G401 (cell line): ENCODE measurements at regions not wholly inside any gene's neighbourhood (a gene's known extent, or its start where the extent isn't known, plus 50 kb on each side); places are given as distances from the start of the nearest gene placed in this dataset.
"Not testable (repeated sequence)": the region's sequence is repeated elsewhere in the genome, so short reads cannot be mapped to it uniquely, and the experiment has no call there.

Source experiments
- DNase-seq: peaks from one replicate; pipeline ENCODE4 v3.0.0-alpha.2; 2015; ENCODE audit warnings: low spot score
- in situ Hi-C: cut with HindIII; loops from 2 replicates; pipeline ENCODE4 v1.10.0; 2016; ENCODE audit warnings: low sequenced_read_pairs, mixed read lengths

GRCh38 chr5:12578803-12579202 lies 674.6 kb upstream of the CTNND2 start:
- in situ Hi-C loops, result not testable (repeated sequence)

GRCh38 chr5:12576953-12577352 lies 672.7 kb upstream of the CTNND2 start:
- in situ Hi-C loops, DNase-seq: not testable (repeated sequence)

More at GRCh38 chr5:12578803-12579202, 674.6 kb upstream of the CTNND2 start:
- DNase-seq, result not testable (repeated sequence)

- DNase-seq, in situ Hi-C loops: not testable (repeated sequence)
Measured at GRCh38 chr5:12574298-12575093, 670.2 kb upstream of the CTNND2 start.

GRCh38 chr5:12573916-12574297 lies 669.7 kb upstream of the CTNND2 start:
- in situ Hi-C loops, DNase-seq: not testable (repeated sequence)

GRCh38 chr5:12570688-12571087 lies 666.4 kb upstream of the CTNND2 start:
- DNase-seq, result no peak
- in situ Hi-C loops, result no loop called here

GRCh38 chr5:12566441-12566840 lies 662.2 kb upstream of the CTNND2 start:
- no peak for DNase-seq
- in situ Hi-C loops, result no loop called here

- in situ Hi-C loops, result no loop called here
- DNase-seq, result no peak
Measured at GRCh38 chr5:12557012-12557411, 652.8 kb upstream of the CTNND2 start.

- DNase-seq, result no peak
- in situ Hi-C loops, result no loop called here
Measured at GRCh38 chr5:12526113-12526512, 621.9 kb upstream of the CTNND2 start.

- in situ Hi-C loops, result no loop called here
- DNase-seq, result no peak
Measured at GRCh38 chr5:12522116-12522515, 617.9 kb upstream of the CTNND2 start.

- DNase-seq, in situ Hi-C loops: not testable (repeated sequence)
Measured at GRCh38 chr5:12504983-12505382, 600.7 kb upstream of the CTNND2 start.

GRCh38 chr5:12488161-12488560 lies 583.9 kb upstream of the CTNND2 start:
- in situ Hi-C loops, result no loop called here
- DNase-seq, result no peak

GRCh38 chr5:12480487-12480886 lies 576.2 kb upstream of the CTNND2 start:
- in situ Hi-C loops, result no loop called here
- no peak for DNase-seq

GRCh38 chr5:12477554-12477953 lies 573.3 kb upstream of the CTNND2 start:
- in situ Hi-C loops, result no loop called here

GRCh38 chr5:12467799-12468198 lies 563.6 kb upstream of the CTNND2 start:
- DNase-seq, result no peak
- in situ Hi-C loops, result no loop called here

More at GRCh38 chr5:12477554-12477953, 573.3 kb upstream of the CTNND2 start:
- DNase-seq, result no peak

GRCh38 chr5:12460493-12461261 lies 556.4 kb upstream of the CTNND2 start:
- DNase-seq, result no peak
- in situ Hi-C loops, result no loop called here

- in situ Hi-C loops, result no loop called here
- DNase-seq, result no peak
Measured at GRCh38 chr5:12459326-12459725, 555.1 kb upstream of the CTNND2 start.

- in situ Hi-C loops, result no loop called here
- DNase-seq, result no peak
Measured at GRCh38 chr5:12419075-12419474, 514.8 kb upstream of the CTNND2 start.

GRCh38 chr5:12413585-12413984 lies 509.3 kb upstream of the CTNND2 start:
- DNase-seq, result no peak
- in situ Hi-C loops, result no loop called here

GRCh38 chr5:12413075-12413474 lies 508.8 kb upstream of the CTNND2 start:
- in situ Hi-C loops, result no loop called here
- no peak for DNase-seq

GRCh38 chr5:12399868-12400267 lies 495.6 kb upstream of the CTNND2 start:
- in situ Hi-C loops, result no loop called here

More at GRCh38 chr5:12399868-12400267, 495.6 kb upstream of the CTNND2 start:
- no peak for DNase-seq
